ENCODE measurements at regions not wholly inside any gene's neighbourhood (a gene's known extent, or its start where the extent isn't known, plus 50 kb on each side); places are given as distances from the start of the nearest gene placed in this dataset.

DNA sequence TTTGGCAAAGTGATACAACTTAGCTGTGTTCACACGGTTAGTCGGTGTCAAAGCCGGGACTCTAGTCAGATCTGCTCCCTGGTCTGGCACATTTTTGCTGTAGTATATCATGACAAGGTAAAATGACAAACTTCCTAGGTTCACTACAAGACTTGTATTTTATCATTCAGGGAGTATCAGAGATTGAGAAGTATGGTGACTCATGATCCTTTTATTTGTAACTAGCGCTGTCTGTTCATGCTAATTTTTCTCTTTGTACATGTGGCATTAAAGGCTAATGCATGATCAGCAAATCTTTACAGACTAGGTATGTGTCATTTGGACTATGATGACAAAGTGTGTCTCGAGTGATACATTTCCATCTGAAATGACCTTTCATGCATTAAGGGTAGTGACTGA, 326.7 kb downstream of the SIPA1L2 start:
- no peak for DNase-seq

DNA sequence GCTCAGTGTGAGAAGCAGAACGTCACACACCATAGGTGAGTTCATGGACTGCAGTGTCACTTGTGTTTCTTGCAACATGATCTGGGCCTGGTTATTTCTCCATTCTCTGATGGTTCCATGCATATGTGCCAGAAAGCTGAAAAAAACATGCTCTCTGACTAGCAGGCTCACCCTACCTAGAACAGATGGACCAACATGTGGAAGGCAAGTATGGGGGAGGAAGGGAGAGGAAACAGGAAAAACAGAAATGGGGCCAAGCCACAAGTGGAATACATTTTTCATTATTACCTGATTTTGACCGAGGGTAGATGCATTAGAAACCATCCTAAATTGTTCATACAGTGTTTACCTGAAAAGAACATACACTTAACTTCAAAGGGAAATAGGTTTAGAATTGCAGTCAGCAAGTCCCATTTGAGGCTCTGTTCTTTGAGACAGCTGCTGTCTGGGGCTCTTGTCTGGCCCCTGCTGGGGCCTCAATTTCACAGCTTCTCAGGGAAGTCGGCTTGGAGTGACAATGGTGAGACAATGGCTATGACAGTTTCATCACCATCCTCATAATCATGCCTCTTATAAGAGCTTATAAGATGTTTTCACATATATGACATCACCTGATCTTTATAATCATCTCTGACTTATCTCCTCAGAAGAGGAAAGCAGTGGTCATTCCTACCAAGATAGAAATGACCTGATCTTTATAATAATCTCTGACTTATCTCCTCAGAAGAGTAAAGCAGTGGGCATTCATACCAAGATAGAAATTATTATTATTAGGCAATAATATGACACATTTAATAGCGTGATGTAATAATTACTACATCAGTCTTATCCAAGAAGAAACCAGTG, 327.3 kb downstream of the SIPA1L2 start:
- DNase-seq, result no peak

DNA sequence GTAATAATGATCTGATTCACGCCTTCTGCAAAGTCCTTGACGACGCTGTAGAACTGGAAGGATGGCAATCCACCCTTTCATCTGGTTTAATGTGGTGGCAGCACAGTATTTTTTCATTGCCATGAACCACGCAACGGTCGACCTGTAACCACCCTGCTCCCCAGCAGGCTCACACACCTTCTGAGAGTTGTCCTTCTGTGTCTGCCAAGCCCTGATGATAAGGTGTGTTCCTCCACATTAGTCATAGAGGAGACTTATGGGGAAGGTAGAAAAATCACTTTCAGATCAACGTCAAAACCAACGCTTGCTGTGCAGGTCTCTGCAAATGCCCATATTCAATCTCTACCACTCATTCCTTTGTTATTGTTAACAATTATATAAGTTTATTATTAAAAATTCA, 328.7 kb downstream of the SIPA1L2 start:
- no peak for DNase-seq

DNA sequence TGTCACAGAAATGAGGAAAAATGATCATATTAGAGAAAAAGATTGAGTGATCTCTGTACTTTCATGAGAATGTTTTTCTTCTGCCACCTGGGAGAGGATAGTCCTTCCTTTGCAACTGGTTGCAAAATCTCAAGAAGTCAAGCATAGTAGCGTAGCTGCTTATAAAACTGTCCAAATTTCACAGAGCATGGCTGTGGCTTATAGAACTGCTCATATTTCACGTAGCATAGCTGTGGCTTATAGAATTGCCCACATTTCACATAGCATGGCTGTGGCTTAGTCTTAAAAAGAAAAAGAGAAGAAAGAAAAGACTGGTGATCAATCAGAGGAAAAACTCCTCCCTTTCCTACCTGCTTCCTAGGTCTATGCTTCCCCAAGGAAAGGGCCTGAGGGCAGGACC, 329.5 kb downstream of the SIPA1L2 start:
- DNase-seq, result no peak

DNA sequence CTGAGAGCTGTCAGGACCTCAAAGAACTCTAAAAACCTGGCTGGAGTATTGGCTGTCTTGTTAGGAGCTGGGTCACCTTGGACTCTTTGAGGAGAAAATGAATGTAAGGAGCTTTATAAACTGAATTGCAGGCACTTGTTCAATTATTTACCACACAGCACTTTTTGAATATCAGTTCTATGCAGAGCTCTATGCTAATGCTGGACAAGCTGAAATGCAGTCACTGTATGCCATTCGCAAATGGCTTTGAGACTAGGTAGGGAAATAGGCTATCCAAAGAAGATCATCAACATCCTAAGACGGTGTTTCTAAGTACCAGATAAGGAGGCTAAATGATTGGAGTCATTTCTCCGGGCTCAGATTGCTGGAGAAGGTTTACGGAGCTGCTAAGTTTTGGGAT, 333.5 kb downstream of the SIPA1L2 start:
- DNase-seq, result no peak

DNA sequence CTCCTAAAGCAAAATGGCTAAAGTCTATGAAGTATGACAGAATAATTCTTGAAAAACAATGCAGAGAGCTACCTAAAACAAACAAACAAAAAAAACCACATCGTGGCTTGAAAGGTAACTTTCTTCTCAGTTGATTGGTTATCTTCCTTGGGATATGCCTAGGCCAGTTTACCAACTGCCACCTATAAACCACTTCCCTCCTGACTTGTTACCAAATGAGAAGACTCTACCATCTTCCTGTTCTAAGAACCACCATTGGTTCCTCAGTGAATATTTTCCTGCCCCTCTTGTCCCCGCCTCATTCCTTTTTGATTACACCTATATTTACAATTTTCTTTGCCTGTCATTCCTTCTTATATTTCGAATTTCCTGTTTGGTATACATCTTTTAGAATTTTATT, 336.6 kb downstream of the SIPA1L2 start:
- no peak for DNase-seq

- DNase-seq, result no peak
Observed at GRCh38 chr1:232292818-232293217, 337.1 kb downstream of the SIPA1L2 start.

GRCh38 chr1:232292239-232292638, 337.7 kb downstream of the SIPA1L2 start:
- DNase-seq, result no peak

GRCh38 chr1:232291681-232292080, 338.3 kb downstream of the SIPA1L2 start:
- DNase-seq, result no peak

DNA sequence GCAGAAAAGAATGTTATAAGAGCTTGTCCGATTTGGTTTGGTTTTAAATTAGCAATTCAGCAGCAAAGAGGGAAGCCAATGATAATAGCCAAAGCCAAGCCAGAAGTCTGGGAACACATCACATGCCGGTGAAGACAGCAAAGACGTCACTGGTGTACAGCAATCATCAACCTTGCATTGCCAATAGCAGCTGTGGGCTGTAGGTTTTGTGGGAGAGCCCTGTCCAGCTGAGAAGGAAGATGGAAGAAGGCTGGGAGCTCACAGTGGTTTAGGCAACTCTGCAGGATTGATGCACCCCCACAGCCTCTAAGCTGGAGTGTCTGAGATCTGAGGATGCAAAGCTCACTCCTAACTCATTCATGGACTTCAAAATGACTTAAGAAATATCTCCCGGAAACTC, 338.7 kb downstream of the SIPA1L2 start:
- no peak for DNase-seq

DNA sequence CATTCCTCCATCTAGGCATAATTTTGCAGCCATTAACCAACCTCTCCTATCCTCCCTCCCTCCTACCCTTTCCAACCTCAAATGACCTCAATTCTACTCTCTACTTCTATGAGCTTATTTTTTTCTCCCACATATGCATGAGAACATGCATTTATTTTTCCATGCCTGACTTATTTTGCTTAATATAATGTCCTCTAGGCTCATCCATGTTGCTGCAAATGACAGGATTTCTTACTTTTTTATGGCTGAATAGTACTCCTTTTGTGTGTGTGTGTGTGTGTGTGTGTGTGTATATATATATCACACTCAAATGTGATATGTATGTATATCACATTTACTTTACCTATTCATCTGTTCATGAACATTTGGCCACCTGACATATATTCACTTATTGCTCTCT, 339.4 kb downstream of the SIPA1L2 start:
- DNase-seq, result no peak

- no peak for DNase-seq
Observed at GRCh38 chr1:232287676-232288569, 342.0 kb downstream of the SIPA1L2 start.

- no peak for DNase-seq
Observed at GRCh38 chr1:232285138-232285537, 344.8 kb downstream of the SIPA1L2 start.

DNA sequence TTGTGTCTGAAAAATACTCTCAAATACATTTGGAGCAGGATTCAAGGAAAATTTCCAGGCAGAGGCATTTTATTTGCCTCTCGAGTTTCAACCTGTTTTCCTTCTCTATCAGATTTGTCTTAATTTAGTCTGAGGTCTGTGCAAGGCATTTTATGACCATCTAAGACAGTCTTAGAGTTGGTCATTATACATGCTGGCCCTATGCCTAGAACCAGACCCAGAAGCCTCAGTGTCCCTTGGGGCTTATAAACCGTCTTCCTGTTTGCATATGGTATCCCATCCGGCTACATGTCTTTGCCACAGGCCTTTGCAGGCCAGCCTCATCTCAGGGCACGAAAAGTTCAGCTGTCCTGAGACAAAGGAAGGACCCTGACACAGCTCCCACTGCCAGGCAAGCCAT, 346.1 kb downstream of the SIPA1L2 start:
- no peak for DNase-seq

DNA sequence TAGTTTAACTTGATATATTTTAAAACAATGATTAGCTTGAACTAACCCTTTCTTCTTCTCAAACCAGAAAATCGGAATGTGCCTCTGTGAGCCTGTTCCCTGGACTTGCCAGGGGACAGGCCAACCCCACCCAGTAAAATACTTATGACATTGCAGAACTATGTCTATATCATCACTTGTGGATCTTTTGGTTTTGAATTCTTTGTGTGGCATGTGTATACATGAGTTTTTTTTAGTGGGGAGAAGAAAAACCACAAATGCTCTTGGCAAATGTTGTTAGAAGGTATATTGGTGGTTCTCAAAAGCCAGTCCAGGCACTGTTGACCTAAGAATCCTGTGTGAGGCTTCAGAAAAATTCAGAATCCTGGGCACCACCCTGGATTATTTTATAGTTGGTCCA, 347.4 kb downstream of the SIPA1L2 start:
- no peak for DNase-seq

- DNase-seq, result no peak
Observed at GRCh38 chr1:232280910-232281309, 349.0 kb downstream of the SIPA1L2 start.

GRCh38 chr1:232279909-232280400, 350.0 kb downstream of the SIPA1L2 start:
- DNase-seq, result no peak

DNA sequence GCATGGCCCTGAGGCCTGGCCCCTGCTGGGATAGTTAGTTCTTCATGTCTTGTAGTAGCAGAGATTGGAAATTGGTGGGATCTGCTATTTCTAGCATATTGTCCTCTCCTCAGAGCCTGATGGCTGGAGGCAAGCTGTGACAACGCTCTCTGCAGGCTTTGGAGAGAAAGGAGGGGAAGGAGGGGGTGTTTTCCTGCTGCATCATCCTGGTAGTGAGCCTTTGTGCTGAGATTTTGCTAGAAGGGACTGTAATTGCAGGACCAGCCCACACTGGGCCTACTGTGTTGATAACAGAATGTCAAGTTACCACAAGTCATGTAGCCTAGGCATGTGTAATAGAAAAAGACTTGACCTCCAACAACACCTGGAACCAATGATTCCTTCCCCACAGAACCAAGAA, 351.0 kb downstream of the SIPA1L2 start:
- no peak for DNase-seq

GRCh38 chr1:232276651-232277050, 353.3 kb downstream of the SIPA1L2 start:
- no peak for DNase-seq

DNA sequence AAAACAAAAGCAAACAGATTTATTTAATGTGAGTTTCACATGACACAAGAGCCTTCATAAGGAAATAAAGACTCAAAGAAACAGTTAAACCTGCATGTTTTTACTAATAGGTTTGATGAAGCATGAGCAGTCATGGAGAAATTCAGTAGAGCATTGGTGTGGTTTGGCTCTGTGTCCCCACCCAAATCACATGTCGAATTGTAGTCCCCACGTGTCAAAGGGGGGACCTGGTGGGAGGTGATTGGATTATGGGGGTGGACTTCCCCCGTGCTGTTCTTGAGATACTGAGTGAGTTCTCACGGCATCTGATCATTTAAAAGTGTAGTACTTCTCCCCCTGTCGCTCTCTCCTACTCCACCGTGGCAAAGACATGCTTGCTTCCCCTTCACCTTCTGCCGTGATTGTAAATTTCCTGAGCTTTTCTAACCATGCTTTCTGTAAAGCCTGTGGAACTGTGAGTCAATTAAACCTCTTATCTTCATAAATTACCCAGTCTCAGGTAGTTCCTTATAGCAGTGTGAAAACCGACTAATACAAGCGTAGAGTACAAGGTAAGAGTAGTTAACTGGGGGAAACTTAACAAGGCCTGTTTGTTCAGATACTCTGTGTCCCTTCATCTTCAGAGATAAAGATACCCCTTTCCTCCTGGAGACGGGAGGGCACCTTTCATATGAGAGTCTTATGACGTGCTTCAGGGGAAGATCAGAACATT, 354.8 kb downstream of the SIPA1L2 start:
- DNase-seq, result no peak

- no peak for DNase-seq
Observed at GRCh38 chr1:232274236-232274855, 355.6 kb downstream of the SIPA1L2 start.

- no peak for DNase-seq
Observed at GRCh38 chr1:232273011-232273410, 356.9 kb downstream of the SIPA1L2 start.
